DND-41 (cell line): ENCODE measurements at regions not wholly inside any gene's neighbourhood (a gene's known extent, or its start where the extent isn't known, plus 50 kb on each side); places are given as distances from the start of the nearest gene placed in this dataset.

ENCODE experiments used
- ATAC-seq: fragments of 200-7000 bp; cut with Tn5 transposase; 3 replicates; pipeline ENCODE4 v1.9.1; 2021; ENCODE audit warnings: low read depth; ENCODE audit not compliant: insufficient read depth
- DNase-seq: peaks from one replicate; pipeline ENCODE4 v3.0.0-alpha.2; 2020
- H2AFZ ChIP-seq: 2 replicates; pipeline ENCODE4 v1.6.0; 2012; ENCODE audit warnings: low read depth, low read length
- H3K27ac ChIP-seq: 2 replicates; pipeline ENCODE4 v1.5.1; 2012; ENCODE audit warnings: low read length, inconsistent platforms
- H3K27me3 ChIP-seq: fragments of 200-600 bp; sonication (generic); 2 replicates; pipeline ENCODE4 v1.6.0; 2012; ENCODE audit warnings: low read length, mild to moderate bottlenecking, inconsistent platforms; ENCODE audit not compliant: insufficient read depth, poor library complexity
- H3K36me3 ChIP-seq: 2 replicates; pipeline ENCODE4 v1.5.1; 2012; ENCODE audit warnings: low read length, inconsistent platforms; ENCODE audit not compliant: insufficient read depth
- H3K4me1 ChIP-seq: 2 replicates; pipeline ENCODE4 v1.5.1; 2012; ENCODE audit warnings: mild to moderate bottlenecking, low read length; ENCODE audit not compliant: insufficient read depth
- H3K4me2 ChIP-seq: 2 replicates; pipeline ENCODE4 v1.6.0; 2012; ENCODE audit warnings: mild to moderate bottlenecking, moderate library complexity, low read length, inconsistent platforms; ENCODE audit not compliant: insufficient read depth
- H3K4me3 ChIP-seq, 2 experiments: fragments of 200-600 bp in 1 of 2; shearing (Covaris generic) in 1 of 2; 2 replicates each; pipeline ENCODE4 v1.5.1; 2012 to 2016; ENCODE audit warnings: inconsistent platforms in 2 of 2, low read length in 2 of 2, mild to moderate bottlenecking in 2 of 2, low read depth in 1 of 2, moderate library complexity in 1 of 2
- H3K79me2 ChIP-seq: 2 replicates; pipeline ENCODE4 v1.6.0; 2012; ENCODE audit warnings: low read length, inconsistent platforms; ENCODE audit not compliant: insufficient read depth
- H3K9ac ChIP-seq: 2 replicates; pipeline ENCODE4 v1.6.0; 2012; ENCODE audit warnings: low read depth, mild to moderate bottlenecking, inconsistent platforms, low read length, moderate library complexity
- H3K9me3 ChIP-seq: 2 replicates; pipeline ENCODE4 v1.5.1; 2012; ENCODE audit warnings: low read length, moderate library complexity, mild to moderate bottlenecking, inconsistent platforms; ENCODE audit not compliant: insufficient read depth, severe bottlenecking
- H4K20me1 ChIP-seq: 2 replicates; pipeline ENCODE4 v1.6.0; 2012; ENCODE audit warnings: low read length; ENCODE audit not compliant: insufficient read depth
- CTCF ChIP-seq: IDR thresholded peaks from 2 replicates; pipeline ENCODE4 v1.5.1; 2012; ENCODE audit warnings: borderline replicate concordance, low read length, moderate library complexity, mild to moderate bottlenecking; ENCODE audit not compliant: poor library complexity, severe bottlenecking; ENCODE audit errors: extremely low read depth
- EZH2 ChIP-seq: IDR thresholded peaks from 3 replicates; pipeline ENCODE4 v1.6.1; 2012; ENCODE audit warnings: borderline replicate concordance, low read depth, mild to moderate bottlenecking, moderate library complexity, low read length, inconsistent platforms; ENCODE audit not compliant: severe bottlenecking

GRCh38 chr3:127489357-127489756 is 101.2 kb downstream of the TPRA1 start:
- Histone ChIP-seq H3K36me3 (no peaks in the 10 kb centered on the region), H3K4me3 (no peak overlapping the region), H3K27me3 (peaks cover 5% of the 10 kb centered on the region), H3K79me2 (no peaks in the 10 kb centered on the region), H3K9me3 (no peaks in the 10 kb centered on the region), H4K20me1 (no peaks in the 10 kb centered on the region), H3K9ac (no peak overlapping the region), H3K27ac (no peak overlapping the region), H3K4me2 (no peak overlapping the region), H2AFZ (no peak overlapping the region), H3K4me1 (no peaks in the 10 kb centered on the region)
- ATAC-seq (no peak), DNase-seq (no peak)
- TF ChIP-seq EZH2 = no peak
- no peak for TF ChIP-seq CTCF

GRCh38 chr3:127488740-127489139 is 101.8 kb downstream of the TPRA1 start:
- TF ChIP-seq EZH2 = no peak
- TF ChIP-seq CTCF = no peak
- Histone ChIP-seq H4K20me1 (0 out of 2 replicates have a peak, but pooled peaks cover 3% of the 10 kb centered on the region), H3K4me3 (no peak overlapping the region), H3K79me2 (no peaks in the 10 kb centered on the region), H3K36me3 (no peaks in the 10 kb centered on the region), H3K27me3 (peaks cover 11% of the 10 kb centered on the region), H2AFZ (no peak overlapping the region), H3K9me3 (no peaks in the 10 kb centered on the region), H3K4me1 (no peaks in the 10 kb centered on the region), H3K27ac (no peak overlapping the region), H3K4me2 (no peak overlapping the region), H3K9ac (no peak overlapping the region)
- no peak for DNase-seq
- ATAC-seq = no peak

- Histone ChIP-seq H3K4me2 (no peak overlapping the region), H3K27ac (no peak overlapping the region), H3K4me1 (no peaks in the 10 kb centered on the region), H3K36me3 (no peaks in the 10 kb centered on the region), H4K20me1 (0 out of 2 replicates have a peak, but pooled peaks cover 6% of the 10 kb centered on the region), H2AFZ (no peak overlapping the region), H3K9ac (no peak overlapping the region), H3K79me2 (no peaks in the 10 kb centered on the region), H3K27me3 (peaks cover 16% of the 10 kb centered on the region), H3K4me3 (no peak overlapping the region), H3K9me3 (no peaks in the 10 kb centered on the region)
- ATAC-seq = no peak
- TF ChIP-seq EZH2 (no peak), CTCF (no peak)
- DNase-seq = no peak
These were observed 102.3 kb downstream of the TPRA1 start for GRCh38 chr3:127488141-127488672.
